ENCODE measurements at regions not wholly inside any gene's neighbourhood (a gene's known extent, or its start where the extent isn't known, plus 50 kb on each side); places are given as distances from the start of the nearest gene placed in this dataset.
"Not testable (repeated sequence)": the region's sequence is repeated elsewhere in the genome, so short reads cannot be mapped to it uniquely, and the experiment has no call there.

GRCh38 chrX:140132937-140133336, 167.6 kb upstream of the CXorf66 start:
- Histone ChIP-seq H3K4me3 (ENCODE audit: low read length) (no peak overlapping the region), H3K9me3 (ENCODE audit: control insufficient read depth in 1 of 2, insufficient read depth in 1 of 2, low read length in 2 of 2) (no peaks in the 10 kb centered on the region), H3K36me3 (ENCODE audit: insufficient read depth, low read length) (no peaks in the 10 kb centered on the region), H3K27ac (ENCODE audit: low read depth in 1 of 2, low read length in 2 of 2) (no peak overlapping the region), H3K27me3 (ENCODE audit: control insufficient read depth in 1 of 2, insufficient read depth in 2 of 2, low read length in 2 of 2) (no peaks in the 10 kb centered on the region), H3K4me1 (ENCODE audit: insufficient read depth, low read length) (no peaks in the 10 kb centered on the region)
- H3K27ac Mint-ChIP-seq: no peak overlapping the region
- DNase-seq (no peak), ATAC-seq (ENCODE audit: poor library complexity) (no peak)
- H3K36me3 Mint-ChIP-seq (ENCODE audit: low read depth): no peaks in the 10 kb centered on the region
- no peaks in the 10 kb centered on the region for H3K4me1 Mint-ChIP-seq (ENCODE audit: low read depth)
- CTCF ChIA-PET: no interaction called here
- no peaks in the 10 kb centered on the region for H3K9me3 Mint-ChIP-seq
- no peak overlapping the region for H3K4me3 Mint-ChIP-seq
- TF ChIP-seq CTCF (IDR thresholded peaks at IDR 0.05): no peak
- intact Hi-C loops (cut with DNase I, micrococcal nuclease): no loop called here
- POLR2A ChIA-PET: no interaction called here
- no peaks in the 10 kb centered on the region for H3K27me3 Mint-ChIP-seq

- no peaks in the 10 kb centered on the region for H3K4me1 Mint-ChIP-seq (ENCODE audit: low read depth)
- H3K36me3 Mint-ChIP-seq (ENCODE audit: low read depth): no peaks in the 10 kb centered on the region
- H3K9me3 Mint-ChIP-seq: no peaks in the 10 kb centered on the region
- TF ChIP-seq CTCF (IDR thresholded peaks at IDR 0.05): no peak
- intact Hi-C loops (cut with DNase I, micrococcal nuclease): no loop called here
- no peaks in the 10 kb centered on the region for H3K4me1 ChIP-seq (ENCODE audit: insufficient read depth, low read length)
- ATAC-seq (ENCODE audit: poor library complexity) (no peak), DNase-seq (no peak)
- H3K27me3 Mint-ChIP-seq: peaks cover 5% of the 10 kb centered on the region
- no peak overlapping the region for H3K27ac ChIP-seq (ENCODE audit: low read depth in 1 of 2, low read length in 2 of 2)
- H3K36me3 ChIP-seq (ENCODE audit: insufficient read depth, low read length): no peaks in the 10 kb centered on the region
- no peak overlapping the region for H3K4me3 Mint-ChIP-seq
- ChIA-PET CTCF (no interaction called here), POLR2A (no interaction called here)
- no peaks in the 10 kb centered on the region for H3K27me3 ChIP-seq (ENCODE audit: control insufficient read depth in 1 of 2, insufficient read depth in 2 of 2, low read length in 2 of 2)
- H3K27ac Mint-ChIP-seq: no peak overlapping the region
- no peak overlapping the region for H3K4me3 ChIP-seq (ENCODE audit: low read length)
- H3K9me3 ChIP-seq (ENCODE audit: control insufficient read depth in 1 of 2, insufficient read depth in 1 of 2, low read length in 2 of 2): no peaks in the 10 kb centered on the region
Observed at GRCh38 chrX:140123446-140123845, 158.1 kb upstream of the CXorf66 start.

- POLR2A ChIA-PET; DNase-seq; H3K27ac ChIP-seq (ENCODE audit: low read depth in 1 of 2, low read length in 2 of 2); H3K27me3 Mint-ChIP-seq; H3K4me1 ChIP-seq (ENCODE audit: insufficient read depth, low read length); H3K4me3 Mint-ChIP-seq; H3K9me3 Mint-ChIP-seq; H3K36me3 Mint-ChIP-seq (ENCODE audit: low read depth); H3K4me1 Mint-ChIP-seq (ENCODE audit: low read depth); H3K4me3 ChIP-seq (ENCODE audit: low read length); H3K36me3 ChIP-seq (ENCODE audit: insufficient read depth, low read length); H3K27me3 ChIP-seq (ENCODE audit: control insufficient read depth in 1 of 2, insufficient read depth in 2 of 2, low read length in 2 of 2); H3K9me3 ChIP-seq (ENCODE audit: control insufficient read depth in 1 of 2, insufficient read depth in 1 of 2, low read length in 2 of 2); ATAC-seq (ENCODE audit: poor library complexity); intact Hi-C loops (cut with DNase I, micrococcal nuclease); CTCF ChIA-PET; H3K27ac Mint-ChIP-seq: not testable (repeated sequence)
Observed at GRCh38 chrX:140114059-140114458, 148.7 kb upstream of the CXorf66 start.

GRCh38 chrX:140110081-140110650, 144.8 kb upstream of the CXorf66 start:
- Histone ChIP-seq H3K27me3 (ENCODE audit: control insufficient read depth in 1 of 2, insufficient read depth in 2 of 2, low read length in 2 of 2) (no peaks in the 10 kb centered on the region), H3K27ac (ENCODE audit: low read depth in 1 of 2, low read length in 2 of 2) (no peak overlapping the region), H3K4me1 (ENCODE audit: insufficient read depth, low read length) (no peaks in the 10 kb centered on the region), H3K36me3 (ENCODE audit: insufficient read depth, low read length) (no peaks in the 10 kb centered on the region), H3K4me3 (ENCODE audit: low read length) (no peak overlapping the region), H3K9me3 (ENCODE audit: control insufficient read depth in 1 of 2, insufficient read depth in 1 of 2, low read length in 2 of 2) (no peaks in the 10 kb centered on the region)
- Mint-ChIP-seq H3K4me1 (ENCODE audit: low read depth) (no peaks in the 10 kb centered on the region), H3K27ac (no peak overlapping the region), H3K4me3 (no peak overlapping the region), H3K36me3 (ENCODE audit: low read depth) (no peaks in the 10 kb centered on the region), H3K9me3 (no peaks in the 10 kb centered on the region), H3K27me3 (peaks cover 3% of the 10 kb centered on the region)
- POLR2A ChIA-PET: no interaction called here
- intact Hi-C loops (cut with DNase I, micrococcal nuclease): no loop called here
- no peak for TF ChIP-seq CTCF (IDR thresholded peaks at IDR 0.05)
- no peak for ATAC-seq (ENCODE audit: poor library complexity)
- no peak for DNase-seq
- CTCF ChIA-PET: no interaction called here
